ENCODE measurements at regions not wholly inside any gene's neighbourhood (a gene's known extent, or its start where the extent isn't known, plus 50 kb on each side); places are given as distances from the start of the nearest gene placed in this dataset.

- Histone ChIP-seq H3K27me3 (ENCODE audit: control insufficient read depth, insufficient read depth, low read length) (no peaks in the 10 kb centered on the region), H3K4me1 (ENCODE audit: control insufficient read depth, insufficient read depth, low read length) (no peaks in the 10 kb centered on the region), H3K27ac (ENCODE audit: low read length) (no peak overlapping the region), H3K9me3 (ENCODE audit: control insufficient read depth, insufficient read depth, low read depth, low read length) (no peaks in the 10 kb centered on the region), H3K36me3 (ENCODE audit: control insufficient read depth, insufficient read depth, low read length) (no peaks in the 10 kb centered on the region), H3K4me3 (ENCODE audit: low read depth in 2 of 2, low read length in 2 of 2) (no peak overlapping the region)
- ATAC-seq (no peak), DNase-seq (ENCODE audit: low read depth, low spot score) (no peak)
- BruUV-seq (replicated peaks): no TSS peak
- TF ChIP-seq TCF7L2 (IDR thresholded peaks at IDR 0.05; ENCODE audit: low read depth, low read length) (no peak), REST (IDR thresholded peaks at IDR 0.05; ENCODE audit: insufficient read depth in 1 of 2, low read depth in 2 of 2, low read length in 1 of 2) (no peak), POLR2AphosphoS5 (IDR thresholded peaks at IDR 0.05; ENCODE audit: low read depth, low read length) (no peak), CTCF (IDR thresholded peaks at IDR 0.05) (no peak), SIN3A (IDR thresholded peaks at IDR 0.05; ENCODE audit: borderline replicate concordance, insufficient read depth, low read depth, low read length) (no peak)
- ChIA-PET CTCF (no interaction called here), POLR2A (no interaction called here)
- in situ Hi-C loops (cut with HindIII; ENCODE audit: low pct_unique_long_range_greater_than_20kb, low sequenced_read_pairs) (no loop called here), intact Hi-C loops (cut with micrococcal nuclease; ENCODE audit: unreplicated experiment) (no loop called here)
Observed at GRCh38 chr6:15876406-15876805, 213.6 kb upstream of the DTNBP1 start.

GRCh38 chr6:15875797-15876196, 213.0 kb upstream of the DTNBP1 start:
- Histone ChIP-seq H3K27ac (ENCODE audit: low read length) (no peak overlapping the region), H3K4me1 (ENCODE audit: control insufficient read depth, insufficient read depth, low read length) (no peaks in the 10 kb centered on the region), H3K27me3 (ENCODE audit: control insufficient read depth, insufficient read depth, low read length) (0 out of 2 replicates have a peak, but pooled peaks cover 1% of the 10 kb centered on the region), H3K4me3 (ENCODE audit: low read depth in 2 of 2, low read length in 2 of 2) (no peak overlapping the region), H3K9me3 (ENCODE audit: control insufficient read depth, insufficient read depth, low read depth, low read length) (no peaks in the 10 kb centered on the region), H3K36me3 (ENCODE audit: control insufficient read depth, insufficient read depth, low read length) (no peaks in the 10 kb centered on the region)
- intact Hi-C loops (cut with micrococcal nuclease; ENCODE audit: unreplicated experiment): no loop called here
- TF ChIP-seq SIN3A (IDR thresholded peaks at IDR 0.05; ENCODE audit: borderline replicate concordance, insufficient read depth, low read depth, low read length) (no peak), POLR2AphosphoS5 (IDR thresholded peaks at IDR 0.05; ENCODE audit: low read depth, low read length) (no peak), CTCF (IDR thresholded peaks at IDR 0.05) (no peak), TCF7L2 (IDR thresholded peaks at IDR 0.05; ENCODE audit: low read depth, low read length) (no peak), REST (IDR thresholded peaks at IDR 0.05; ENCODE audit: insufficient read depth in 1 of 2, low read depth in 2 of 2, low read length in 1 of 2) (no peak)
- ATAC-seq (no peak), DNase-seq (ENCODE audit: low read depth, low spot score) (no peak)
- POLR2A ChIA-PET: no interaction called here
- CTCF ChIA-PET: no interaction called here
- in situ Hi-C loops (cut with HindIII; ENCODE audit: low pct_unique_long_range_greater_than_20kb, low sequenced_read_pairs): no loop called here
- no TSS peak for BruUV-seq (replicated peaks)

All from Panc1 (cell line).